NCI-H524 (cell line): ENCODE measurements at regions not wholly inside any gene's neighbourhood (a gene's known extent, or its start where the extent isn't known, plus 50 kb on each side); places are given as distances from the start of the nearest gene placed in this dataset.

Experiments
- DNase-seq, 2 experiments: peaks; one replicate each; lab custom pipeline; 2025; lab: John Stamatoyannopoulos, UW

DNA sequence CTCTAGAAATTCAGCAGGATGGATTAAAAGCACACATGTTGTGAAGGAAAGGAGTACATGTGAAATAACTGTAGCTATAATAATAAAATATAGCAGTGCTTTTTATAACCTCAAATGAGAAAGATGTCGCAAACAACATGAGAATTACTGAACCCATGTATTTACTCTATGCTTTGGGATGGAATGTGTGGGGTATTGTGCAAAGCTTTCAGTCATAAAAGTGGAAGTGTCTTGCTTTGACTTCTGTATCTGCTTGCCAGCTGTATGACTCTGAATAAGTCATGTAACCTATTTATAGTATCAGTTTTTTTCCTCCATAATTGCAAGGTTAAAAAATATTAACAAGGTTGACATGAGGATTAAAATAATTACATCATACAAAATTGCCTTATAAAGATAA, 519.3 kb upstream of the CADM2 start:
- no peak for DNase-seq

DNA sequence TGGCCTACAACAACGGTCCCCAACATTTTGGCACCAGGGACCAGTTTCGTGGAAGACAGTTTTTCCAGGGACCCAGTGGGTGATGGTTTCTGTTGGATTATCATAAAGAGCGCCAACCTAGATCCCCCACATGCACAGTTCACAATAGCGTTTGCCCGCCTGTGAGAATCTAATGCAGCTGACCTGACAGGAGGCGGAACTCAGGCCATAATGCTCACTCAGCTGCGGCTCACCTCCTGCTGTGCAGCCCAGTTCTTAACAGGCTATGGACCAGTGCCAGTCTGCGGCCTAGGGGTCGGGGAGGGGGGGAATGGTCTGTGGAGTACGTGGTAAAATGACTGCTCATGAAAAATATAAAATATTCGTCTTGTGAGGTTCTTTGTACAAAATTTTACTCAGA, 518.5 kb upstream of the CADM2 start:
- peak; percentile 65 to 75 for DNase-seq

DNA sequence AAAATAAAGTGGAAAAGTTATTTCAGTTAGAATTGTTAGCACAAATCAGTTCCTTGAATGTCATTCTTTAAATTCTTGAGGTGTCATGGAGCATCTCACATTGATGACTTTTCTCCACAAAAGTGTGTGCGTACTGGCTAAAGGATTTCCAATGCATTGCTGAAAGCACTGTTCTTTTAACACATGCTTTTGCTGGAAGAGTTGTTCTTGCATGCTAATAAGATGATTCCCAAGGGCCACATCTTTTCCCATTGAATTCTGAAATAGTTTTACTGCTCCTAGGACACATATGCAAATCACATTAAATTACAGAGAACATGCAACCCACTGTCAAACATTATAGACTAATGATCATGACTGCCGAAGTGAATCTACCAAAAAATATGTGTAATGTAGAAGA, 516.3 kb upstream of the CADM2 start:
- DNase-seq = no peak

DNA sequence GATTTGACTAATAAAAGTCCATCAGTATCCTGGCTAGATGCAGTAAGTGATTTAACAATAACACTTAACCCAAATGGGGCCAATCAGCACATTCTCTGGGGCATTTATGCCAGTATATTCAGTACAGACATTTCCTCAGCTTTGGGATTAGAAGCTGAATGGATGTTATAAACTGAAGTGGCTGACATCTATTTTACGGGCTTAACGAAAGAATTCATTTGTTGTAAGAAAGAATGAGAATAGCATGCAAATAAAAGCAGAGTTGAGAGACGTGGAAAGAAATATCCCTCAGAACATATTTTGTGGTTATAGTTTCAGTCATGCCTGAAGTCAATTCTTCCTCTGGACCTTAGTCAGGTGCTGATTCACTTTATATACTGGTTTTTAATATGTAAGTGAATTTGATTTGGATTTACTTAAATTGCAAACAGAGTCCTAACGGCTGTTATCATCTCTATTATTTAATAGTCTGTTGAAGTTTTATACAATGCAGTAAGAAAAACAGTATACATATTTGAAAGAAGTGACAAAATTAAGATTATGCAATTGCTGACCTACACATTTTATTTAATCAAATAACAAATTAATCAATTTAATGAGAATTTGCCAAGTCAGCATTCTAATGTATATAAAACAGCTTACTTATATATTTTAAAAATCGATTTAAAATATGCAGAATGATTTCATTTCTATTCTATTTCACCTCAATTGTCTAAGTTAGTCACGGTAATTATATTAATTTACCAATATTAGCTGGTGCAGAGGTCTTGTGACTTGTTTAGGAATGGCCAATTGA, 513.9 kb upstream of the CADM2 start:
- DNase-seq = no peak

DNA sequence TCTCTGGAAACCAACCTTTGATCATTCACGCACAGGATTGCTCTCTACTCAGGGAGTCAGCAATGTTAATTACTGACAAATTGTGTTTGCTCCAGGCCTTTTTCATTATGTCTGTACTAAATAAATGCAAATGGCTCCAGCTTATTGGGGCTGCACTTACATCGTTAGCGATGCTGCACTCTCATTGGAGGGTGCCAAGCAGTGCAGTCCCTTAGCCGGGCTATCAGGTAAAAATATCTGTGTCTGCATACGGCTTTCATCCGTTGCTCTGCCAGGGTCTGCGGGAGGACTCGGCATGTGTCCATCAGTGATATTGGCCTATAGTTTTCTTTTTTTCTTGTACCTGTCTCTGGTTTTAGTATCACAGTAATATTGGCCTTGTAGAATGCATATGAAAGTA, 471.5 kb upstream of the CADM2 start:
- no peak for DNase-seq

DNA sequence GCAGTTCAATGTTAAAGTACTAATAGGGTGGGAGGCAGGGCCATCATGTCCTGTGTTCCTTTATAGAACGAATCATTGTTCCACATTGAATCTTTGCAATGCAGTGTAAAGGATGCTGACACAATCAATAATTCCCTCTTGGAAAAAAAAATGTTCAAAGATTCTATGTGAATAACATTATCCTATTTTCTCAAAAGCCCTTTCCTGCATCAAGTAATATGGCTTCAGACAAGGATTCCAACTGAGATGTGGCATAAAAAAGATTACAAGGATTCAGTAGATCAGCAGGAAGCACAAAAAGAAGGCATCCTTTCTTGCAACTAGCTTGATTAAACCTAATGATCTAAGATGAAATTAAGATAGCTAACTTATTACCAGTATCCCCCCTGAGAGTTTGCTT, 454.0 kb upstream of the CADM2 start:
- no peak for DNase-seq

DNA sequence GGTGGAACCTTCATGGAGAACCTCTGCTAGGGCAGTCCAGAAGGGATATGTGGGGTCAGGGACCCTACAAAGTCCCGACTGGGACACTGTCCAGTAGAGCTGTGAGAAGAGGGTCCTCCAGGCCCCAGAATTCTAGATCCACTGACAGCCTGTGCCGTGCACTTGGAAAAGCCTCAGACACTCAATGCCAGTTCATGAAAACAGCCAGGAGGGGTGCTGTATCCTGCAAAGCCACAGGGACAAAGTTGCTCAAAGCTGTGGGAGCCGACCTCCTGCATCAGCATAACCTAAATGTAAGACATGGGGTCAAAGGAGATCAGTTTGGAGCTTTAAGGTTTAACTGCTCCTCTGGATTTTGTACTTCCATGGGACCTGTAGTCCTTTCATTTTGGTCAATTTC, 448.8 kb upstream of the CADM2 start:
- DNase-seq = no peak

DNA sequence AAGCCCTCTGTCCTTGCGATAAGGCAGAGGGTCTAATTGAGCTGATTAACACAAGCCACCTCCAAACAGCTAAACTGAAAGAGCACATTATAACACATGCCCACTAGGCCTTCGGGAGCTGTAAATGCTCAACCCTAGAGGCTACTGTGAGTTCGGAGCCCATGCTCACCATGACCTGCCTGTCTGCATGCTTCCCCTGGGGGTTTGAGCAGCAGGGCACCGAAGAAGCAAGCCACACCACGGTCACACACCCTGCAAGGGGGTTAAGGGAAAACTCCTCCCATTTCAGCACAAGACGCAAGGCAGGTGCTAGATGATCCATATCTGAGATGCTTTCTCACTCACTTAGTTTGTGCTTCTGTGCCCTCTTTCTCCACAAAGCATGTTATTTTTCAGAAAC, 435.9 kb upstream of the CADM2 start:
- no peak for DNase-seq

DNA sequence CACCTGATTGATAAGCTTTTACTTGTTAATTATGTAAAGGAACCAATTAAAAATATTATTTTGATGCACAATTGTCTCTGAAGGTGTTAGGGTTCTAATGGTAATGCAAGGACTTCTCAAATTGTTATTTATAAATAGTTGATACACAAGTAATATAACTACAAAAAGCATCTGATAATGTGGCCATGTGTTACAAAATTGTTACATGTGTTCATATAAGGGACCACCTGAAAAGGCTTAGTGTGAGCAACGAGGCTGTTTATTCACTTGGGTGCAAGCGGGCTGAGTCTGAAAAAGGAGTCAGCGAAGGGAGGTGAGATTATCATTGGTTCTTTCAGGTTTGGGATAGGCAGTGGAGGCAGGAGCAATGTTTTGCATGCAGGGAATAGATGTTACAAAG, 421.9 kb upstream of the CADM2 start:
- DNase-seq = no peak

DNA sequence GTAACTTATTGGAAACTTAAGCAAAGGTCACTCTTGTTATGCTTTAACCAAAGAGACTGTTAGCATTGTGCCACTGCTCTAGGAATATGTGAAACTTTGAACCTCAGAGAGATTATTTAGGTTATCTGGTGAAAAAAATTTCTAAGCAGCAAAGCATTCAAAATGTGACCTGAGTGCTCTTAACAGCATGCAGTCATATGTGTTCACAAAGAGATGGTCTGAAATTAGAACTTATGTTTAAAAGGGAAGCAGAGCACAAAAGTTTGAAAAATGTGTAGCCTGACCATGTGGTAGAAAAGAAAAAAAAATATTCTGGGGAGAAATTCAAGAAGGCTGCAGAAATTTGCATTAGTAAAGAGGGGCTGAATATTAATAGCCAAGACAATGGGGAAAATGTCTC, 420.2 kb upstream of the CADM2 start:
- no peak for DNase-seq

DNA sequence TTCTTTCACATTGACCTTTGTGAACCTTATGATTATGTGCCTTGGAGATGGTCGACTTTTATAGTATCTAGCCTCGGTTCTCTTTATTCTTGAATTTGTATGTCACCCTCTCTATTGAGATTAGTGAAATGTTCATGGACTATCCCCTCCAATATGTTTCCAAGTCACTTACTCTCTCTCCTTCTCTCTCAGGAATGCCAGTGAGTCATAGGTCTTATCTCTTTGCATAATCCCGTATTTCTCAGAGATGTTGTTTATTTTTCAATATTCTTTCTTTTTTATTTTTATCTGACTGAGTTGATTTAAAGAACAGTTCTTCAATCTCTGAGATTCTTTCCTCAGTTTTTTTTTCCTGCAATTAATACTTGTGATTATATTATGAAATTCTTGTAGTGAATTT, 411.6 kb upstream of the CADM2 start:
- DNase-seq = no peak

DNA sequence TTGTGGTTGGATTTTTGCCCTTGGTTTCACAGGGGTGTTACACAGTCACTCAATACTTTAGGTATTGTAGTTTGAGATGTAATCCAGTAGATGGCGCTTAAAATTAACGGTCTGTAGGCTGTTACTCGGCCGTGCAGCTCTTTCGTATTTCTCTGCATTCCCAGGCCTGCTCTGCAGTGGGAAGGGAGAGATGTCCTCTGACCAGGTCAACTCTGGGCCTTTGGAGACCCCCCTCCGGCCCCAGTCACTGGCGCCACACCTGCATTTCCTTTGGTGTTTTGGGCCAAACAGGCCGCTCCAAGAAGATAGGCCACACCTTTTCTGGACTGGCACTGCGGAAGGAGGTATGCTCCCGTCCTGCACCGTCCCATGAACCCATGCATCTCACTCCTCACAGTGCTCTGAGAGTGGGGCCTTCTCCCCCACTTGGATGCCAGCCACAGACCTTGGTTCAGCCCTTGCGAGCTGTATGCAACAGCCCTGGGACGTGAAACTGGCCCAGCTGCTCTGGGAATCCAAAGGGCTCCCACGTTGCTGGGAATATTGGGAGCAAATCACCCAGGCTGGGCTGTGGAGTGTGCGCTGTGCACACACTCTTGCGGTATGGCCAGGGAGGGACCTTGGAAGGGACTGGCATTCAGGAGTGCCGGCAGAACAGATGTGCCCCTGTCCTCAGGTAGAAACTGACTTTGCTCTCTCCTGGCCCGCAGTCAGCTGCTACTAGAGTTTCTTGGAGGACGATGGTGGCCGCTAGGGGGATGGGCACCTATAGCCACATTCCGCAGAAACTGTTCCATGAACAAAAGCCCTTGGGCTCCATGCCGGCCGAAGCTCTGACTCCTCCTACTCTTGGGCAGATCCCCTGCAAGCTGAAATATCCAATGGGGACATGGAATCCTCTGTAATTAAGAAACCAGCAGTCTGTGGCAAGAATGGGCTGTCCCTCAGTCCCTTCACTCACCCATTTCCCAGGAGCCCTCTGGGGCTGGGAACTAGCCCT, 410.5 kb upstream of the CADM2 start:
- DNase-seq = peak; percentile 85 to 90

DNA sequence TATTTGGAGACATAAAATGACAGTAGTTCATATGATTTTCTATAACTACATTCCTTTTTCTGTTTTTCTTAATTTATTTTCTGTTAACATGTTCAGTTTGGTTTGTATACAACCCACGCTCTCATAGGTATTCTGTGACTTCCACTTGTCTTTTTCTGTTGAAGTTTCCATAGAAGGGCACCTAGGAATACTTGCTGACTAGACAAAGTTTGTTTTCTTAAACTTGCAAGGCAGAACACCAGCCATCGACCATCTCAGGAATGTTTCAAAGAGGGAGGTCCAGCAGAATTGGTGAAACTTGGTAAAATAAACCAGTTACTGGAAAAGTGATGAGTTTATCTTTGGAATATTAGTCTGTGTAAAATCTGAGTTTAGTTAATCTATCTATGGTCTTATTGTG, 403.2 kb upstream of the CADM2 start:
- DNase-seq = no peak

DNA sequence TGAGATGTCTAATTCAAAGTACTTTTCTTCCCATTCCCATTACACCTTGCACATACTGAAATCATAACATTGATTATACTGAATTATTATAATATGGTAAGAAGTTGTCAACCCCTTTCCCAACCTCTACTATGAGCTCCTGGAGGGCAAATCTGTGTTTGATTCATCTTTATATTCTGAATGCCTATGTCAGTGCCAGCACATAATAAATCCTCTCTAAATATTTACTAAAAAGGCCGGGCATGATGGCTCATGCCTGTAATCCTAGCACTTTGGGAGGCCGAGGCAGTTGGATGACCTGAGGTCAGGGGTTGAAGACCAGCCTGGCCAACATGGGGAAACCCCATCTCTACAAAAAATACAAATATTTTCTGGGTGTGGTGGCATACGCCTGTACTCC, 392.5 kb upstream of the CADM2 start:
- DNase-seq = no peak

DNA sequence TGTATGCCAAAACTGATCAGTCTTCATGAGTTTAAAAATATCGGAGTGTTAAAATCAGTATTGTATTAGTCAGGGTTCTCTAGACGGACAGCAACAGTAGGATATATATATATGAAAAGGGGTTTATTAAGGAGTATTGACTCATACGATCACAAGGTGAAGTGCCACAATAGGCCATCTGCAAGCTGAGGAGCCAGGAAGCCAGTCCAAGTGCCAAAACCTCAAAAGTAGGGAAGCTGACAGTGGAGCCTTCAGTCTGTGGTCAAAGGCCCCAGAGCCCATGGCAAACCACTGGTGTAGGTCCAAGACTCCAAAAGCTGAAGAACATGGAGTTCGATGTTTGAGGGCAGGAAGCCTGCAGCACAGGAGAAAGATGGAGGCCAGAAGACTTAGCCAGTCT, 391.0 kb upstream of the CADM2 start:
- no peak for DNase-seq

DNA sequence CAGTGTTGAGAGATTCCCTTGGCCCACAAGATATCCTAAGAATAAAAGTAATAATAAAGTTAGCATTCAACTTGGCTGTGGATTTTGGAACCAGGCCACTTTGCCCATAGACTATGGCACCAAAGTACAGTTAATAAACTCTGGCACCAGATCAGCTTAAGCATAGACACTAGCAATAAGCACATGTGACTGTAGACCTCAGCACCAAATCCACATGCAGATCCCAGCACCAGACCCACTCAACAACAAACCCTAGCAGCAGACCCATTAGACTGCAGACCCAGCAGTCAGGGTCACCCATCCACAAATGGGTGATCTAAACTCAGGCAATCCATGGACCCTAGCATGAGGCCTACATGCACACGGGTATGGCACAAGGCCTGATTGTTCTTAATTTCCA, 384.8 kb upstream of the CADM2 start:
- DNase-seq = no peak

DNA sequence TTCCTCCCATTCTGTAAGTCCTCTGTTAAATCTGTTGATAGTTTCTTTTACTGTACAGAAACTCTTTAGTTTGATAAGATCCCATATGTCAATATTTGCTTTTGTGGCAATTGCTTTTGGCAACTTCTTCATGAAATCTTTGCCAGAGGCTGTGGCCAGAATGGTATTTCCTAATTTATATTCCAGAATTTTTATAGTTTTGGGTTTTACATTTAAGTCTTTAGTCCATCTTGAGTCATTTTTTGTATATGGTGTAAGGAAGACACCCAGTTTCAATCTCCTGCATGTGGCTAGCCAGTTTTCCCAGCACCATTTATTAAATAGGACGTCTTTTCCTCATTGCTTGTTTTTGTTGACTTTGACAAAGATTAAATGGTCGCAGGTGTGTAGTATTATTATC, 372.4 kb upstream of the CADM2 start:
- DNase-seq = no peak

DNA sequence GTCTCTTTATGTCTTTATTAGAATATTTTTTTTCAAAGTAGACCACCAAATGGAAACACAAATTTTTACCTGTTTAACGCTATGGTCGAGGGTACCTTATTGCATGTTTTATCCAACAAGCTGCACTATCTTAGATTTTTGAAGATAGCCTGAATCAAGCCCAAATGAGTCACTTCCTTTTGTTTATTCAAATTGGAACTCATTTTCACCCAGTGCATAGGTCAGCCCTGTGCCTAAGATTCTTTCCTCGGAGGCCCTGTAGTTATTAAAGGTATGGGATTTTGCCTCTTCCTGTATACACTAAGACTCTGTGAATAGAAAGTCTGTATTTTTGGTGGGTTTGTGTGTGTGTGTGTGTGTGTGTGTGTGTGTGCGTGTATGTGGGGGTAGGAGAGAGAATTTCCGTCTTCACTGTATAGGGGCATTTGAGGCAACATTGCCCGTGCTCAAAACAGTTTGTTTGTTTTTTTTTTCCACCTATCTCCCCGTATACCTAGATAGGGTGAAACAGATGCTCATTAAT, 358.0 kb upstream of the CADM2 start:
- DNase-seq = no peak

DNA sequence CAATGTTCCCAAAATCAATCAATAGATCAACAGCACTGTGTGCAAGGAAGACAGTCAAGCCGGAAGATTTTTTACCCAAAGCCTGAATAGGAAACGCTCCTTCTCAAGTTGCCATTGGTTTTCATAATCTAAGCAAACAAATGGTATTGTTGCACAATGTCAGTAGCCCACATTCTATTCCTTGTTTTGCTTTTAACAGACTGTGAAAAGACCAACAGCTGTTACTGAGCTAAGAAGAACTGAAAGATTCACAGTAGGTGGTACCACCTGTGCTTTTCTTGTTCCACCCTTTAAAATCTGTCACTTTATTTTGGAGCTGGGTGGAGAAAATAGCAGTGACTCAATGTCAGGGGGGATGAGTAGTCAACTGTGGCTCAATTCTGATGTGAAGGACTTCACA, 357.5 kb upstream of the CADM2 start:
- peak; percentile 76 to 95 for DNase-seq

DNA sequence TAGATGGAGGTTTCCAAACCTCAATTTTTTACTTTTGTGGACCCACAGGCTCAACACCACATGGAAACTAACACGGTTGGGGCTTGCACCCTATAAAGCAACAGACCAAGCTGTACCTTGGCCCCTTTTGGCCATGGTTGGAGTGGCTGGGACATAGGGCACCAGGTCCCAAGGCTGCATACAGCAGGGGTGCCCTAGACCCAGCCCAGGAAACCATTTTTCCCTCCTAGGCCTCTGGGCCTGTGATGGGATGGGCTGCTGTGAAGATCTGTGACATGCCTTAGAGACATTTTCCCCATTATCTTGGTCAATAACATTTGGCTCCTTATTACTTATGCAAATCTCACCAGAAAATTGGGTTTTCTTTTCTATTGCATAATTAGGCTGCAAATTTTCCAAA, 337.0 kb upstream of the CADM2 start:
- DNase-seq = no peak

DNA sequence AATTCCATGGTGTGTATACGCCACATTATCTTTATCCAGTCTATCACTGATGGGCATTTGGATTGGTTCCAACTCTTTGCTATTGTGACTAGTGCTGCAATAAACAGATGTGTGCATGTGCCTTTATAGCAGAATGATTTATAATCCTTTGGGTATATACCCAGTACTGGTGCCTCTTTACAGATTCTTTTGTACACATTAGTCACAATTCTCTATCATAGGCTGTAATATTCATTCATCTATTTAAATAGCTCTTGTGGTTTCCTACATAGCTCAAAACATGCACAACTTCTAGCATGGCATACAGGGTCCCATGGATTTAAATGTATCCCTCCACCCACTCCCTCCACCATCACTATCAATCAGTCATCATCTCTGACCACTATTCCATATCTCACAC, 324.1 kb upstream of the CADM2 start:
- DNase-seq = no peak

DNA sequence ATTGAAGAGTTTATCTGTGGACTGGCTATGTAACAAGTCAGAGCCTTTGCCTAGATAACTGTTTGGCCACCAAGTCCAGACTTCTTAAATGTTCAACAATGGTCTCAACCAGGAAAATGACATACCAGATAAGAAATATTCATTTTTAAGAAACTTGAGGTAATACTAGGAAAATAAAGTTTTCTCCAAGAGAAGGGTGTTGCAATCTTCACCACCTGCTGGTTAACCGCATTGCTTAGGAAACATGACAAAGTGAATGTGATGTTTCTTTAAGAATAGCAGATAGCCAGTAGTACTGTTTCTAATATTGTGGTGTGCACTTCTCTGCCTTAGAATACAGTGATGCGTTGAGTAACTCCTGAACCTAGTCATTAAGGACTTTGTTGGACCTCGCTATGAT, 321.5 kb upstream of the CADM2 start:
- DNase-seq = no peak

DNA sequence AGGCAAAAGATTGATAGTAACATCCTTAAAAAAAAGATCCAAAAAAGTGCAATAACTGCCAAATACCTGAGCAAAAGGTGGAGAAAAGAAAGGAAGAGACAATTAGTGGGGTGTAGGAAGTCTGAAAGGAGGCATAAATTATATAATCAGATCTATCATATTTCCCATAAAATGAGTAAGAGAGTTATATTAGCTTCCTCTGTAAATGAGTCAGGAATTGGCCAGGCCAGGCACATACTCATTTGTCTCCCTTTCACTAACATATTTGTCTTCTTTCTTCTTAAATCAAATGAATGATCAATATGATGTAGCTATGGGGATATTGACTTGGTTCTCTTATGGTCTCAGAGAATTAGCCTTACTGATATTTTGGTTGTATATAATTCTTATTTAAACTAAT, 292.3 kb upstream of the CADM2 start:
- DNase-seq = no peak
